CD4-positive, alpha-beta T cell treated with Interleukin-17A for 4 hours (primary cell): ENCODE measurements at regions not wholly inside any gene's neighbourhood (a gene's known extent, or its start where the extent isn't known, plus 50 kb on each side); places are given as distances from the start of the nearest gene placed in this dataset.

Experiments used
- DNase-seq: peaks from one replicate; pipeline ENCODE4 v3.0.0-alpha.2; 2020; ENCODE audit warnings: mixed read lengths

DNA sequence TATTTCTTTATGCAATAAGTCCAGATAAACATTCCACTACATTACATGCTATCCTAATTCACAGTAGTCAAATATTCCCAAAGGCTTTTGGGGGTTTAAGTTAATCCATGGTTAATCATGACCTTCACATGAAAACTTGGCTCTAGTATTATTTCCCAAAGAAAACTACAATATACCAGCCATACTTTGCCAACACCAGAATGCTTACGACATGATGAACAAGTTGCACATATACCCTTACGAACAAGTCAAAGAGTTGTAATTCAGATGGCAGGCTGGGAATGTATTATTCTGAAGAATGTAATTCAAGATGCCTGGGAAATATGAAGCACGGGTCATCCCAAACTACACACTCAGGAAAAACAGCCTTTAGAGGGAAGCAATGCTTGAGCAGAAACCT is 499.6 kb downstream of the PPARGC1A start:
- DNase-seq: no peak

DNA sequence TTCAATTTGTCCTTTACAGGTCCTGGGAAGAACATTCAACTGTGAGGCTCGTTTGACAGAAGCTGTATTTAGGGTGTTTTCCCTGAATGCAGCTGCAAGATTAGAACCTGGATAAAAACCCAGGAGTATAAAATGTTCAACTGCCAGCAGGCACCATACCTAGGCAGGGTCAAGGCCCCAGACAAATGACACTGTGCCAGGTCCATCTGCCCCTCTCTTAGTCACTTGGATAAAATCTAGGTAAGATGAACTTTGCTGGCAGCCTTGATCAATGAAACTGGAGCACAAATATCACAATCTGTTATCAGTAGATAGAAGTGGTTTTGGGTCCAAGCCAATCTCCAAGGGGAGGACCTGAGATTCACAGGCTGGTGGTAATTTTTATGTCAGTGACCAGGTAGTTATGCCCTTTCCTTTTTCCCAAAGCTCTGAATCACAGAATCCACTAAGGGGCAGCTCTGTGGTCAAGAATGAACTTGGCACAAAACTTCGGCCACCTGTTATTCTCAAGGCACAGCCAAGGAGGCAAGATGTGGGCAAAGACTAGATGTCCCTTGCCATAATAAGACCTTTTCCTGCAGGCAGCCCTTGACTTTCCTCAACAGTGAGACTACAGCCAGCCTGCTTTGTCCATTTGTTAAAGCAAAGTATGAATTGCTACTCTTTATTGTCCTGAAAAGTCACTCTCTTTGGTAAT is 501.0 kb downstream of the PPARGC1A start:
- DNase-seq: no peak

DNA sequence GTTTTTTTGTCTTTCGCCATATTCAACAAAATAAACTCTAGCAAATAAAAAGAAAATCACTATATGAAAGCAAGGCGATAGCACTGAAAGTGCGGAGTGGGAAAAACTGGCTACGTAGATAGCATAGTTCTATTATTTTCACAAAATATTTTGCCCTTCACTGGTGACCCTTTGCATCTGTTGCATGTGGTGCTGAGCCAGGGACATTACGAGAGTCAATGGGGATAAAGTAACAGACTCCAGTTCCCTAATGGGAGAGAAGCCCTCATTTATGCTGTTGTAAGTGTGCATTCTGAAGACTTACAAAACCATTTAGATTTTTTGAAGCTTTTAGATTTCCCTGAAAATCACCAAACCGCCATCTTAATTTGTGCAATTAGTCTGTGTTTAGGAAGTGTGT is 501.6 kb downstream of the PPARGC1A start:
- no peak for DNase-seq

DNA sequence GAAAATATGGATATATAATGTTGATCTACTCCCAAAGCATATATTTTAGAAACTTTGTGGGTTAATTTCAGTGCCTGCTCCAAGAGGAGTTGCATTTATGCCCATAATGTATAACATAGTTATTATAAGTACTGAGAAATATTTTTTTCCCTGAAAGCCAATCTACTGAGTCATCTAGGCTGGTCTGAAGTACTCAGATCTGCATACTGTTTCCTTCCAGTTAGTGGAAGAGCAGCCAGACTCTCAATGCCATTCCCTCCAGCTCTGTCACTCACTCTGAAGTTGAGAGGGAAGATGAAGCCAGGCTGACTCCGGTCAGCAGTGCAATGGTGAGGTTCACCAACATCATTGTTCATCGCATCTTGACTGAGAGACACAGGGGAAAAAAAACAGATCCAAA is 505.1 kb downstream of the PPARGC1A start:
- DNase-seq: no peak

DNA sequence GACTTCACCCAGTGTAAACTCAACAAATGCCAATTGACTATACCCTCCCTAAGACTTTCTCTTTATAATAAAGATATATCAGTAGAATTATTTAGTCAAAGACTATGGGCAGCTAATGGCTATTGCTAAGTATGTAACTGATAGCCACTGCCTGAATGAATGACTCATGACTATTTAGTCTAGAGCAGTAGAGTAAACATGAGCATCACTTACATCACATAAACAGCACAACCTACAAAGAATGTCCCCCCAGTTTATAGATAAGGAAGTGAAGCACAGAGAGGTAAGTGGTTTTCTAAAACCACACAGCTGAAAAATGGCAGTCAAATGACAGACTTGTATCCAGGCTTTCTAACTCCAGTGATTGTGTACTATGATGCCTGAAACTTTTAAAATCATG is 507.0 kb downstream of the PPARGC1A start:
- DNase-seq: no peak

DNA sequence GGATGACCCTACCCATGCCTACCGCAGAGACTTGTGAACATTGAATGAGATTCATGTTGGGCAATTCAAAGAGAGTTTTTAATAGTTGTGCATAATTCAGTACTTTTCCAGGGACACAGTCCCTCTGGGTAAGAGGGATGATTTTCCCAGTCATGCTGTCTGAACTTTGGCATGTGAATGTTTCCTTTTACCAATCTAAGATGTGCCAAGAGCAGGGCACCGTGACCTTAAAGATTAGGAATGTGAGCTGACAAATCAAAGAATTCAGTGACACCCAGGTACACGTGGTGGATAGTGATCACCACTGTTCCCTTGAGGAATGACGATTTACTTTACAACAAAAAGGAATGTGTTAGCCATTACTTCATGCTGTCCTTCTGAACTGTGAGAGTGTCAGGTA is 515.6 kb downstream of the PPARGC1A start:
- DNase-seq: no peak

DNA sequence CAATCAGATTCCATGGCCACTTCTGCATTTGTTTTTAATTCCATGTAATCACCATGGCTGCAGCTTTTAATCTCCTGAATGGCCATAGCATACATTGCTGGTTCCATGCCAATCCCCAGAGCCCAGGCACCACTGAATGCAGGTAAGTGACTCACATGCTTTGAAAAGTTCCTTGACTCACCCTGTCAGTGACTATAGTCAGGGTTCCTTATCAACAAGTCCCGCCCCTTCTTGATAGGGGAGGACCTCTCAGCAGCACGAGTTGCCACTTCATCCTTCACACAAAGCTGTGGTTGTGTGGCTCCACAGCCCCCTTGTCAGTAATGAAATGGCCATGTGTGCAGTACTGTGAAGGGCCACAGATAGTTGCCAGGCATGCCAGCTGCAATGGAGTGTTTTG is 516.6 kb downstream of the PPARGC1A start:
- DNase-seq: no peak

DNA sequence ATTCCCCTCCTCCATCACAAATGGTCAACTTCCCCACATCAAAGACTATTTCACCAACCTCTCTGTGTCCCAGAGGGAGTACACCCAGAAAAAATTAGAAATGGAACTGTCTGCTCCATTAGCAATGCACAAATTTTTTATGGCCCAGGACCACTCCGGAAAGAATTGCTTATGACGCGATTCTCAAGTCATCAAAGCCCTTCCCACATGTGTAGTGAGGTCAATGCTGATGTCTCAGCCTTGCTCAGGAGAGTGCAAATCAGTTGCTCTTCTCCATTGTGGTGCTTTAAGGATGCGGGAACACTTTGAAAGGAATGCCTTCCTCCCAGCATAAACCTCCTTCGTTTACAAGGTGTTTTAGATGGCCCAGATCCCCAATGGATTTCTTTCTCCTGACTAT is 518.3 kb downstream of the PPARGC1A start:
- no peak for DNase-seq

DNA sequence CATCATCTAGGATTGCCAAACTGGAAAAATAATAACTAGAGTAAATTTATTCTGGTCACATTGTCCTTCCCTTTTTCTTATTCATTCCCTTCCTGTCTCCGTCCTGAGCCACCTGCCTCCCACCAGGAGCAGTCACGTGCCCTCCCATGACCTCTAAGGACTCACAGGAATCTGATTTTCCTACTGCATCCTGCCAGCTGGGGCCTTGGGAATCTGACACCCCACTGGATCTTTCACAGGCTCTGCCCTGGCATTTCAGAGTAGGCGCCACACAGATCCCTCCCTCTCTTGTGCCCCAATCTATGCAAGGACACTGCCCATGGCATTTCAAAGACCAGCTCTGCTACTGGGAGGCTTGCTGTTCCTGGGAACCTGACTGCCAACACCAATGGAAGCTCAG is 520.5 kb downstream of the PPARGC1A start:
- DNase-seq: no peak

DNA sequence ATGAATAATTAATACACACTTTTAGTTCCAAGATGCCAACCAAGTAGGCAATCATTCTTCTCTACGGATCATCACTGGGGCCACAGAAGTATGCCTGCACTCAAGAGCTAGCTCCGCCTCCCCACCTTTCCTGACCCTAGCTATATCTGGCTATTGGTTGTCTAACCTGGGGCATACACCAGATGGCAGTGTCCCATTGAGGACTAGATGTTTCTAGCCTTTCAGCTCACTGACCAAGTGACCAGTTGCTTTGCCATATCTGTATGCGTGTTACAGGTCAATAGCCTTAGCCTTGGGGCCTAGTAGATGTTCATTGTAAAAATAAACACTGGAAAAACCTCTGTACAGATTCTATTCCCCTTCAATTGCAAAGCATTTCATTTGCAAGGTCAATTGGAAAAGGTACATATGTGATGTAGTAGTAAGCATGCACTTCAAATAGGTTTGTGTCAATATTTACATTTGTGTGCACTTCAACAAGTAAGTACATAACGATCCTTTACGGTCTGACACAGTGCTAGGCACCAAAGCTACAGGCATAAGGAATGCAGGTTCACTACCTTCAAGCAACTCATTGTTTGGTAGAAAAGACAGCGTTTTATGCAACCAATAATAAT is 521.7 kb downstream of the PPARGC1A start:
- DNase-seq: no peak

DNA sequence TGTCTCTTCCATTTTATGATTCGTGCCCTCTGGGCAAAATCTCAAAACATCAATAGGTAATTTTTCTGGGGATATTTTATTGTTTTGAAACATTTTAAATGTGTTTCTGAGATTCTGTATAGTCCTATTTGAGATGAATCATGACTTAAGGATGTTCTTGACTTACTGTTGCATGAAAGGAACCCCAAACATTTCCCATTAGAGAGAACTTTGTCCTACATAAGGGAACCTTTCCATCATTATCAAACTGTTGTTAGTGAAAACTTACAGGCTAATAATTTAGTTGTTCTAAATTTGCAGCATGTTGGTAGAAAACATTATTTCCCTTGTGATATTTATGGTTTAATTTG is 523.3 kb downstream of the PPARGC1A start:
- DNase-seq: no peak

DNA sequence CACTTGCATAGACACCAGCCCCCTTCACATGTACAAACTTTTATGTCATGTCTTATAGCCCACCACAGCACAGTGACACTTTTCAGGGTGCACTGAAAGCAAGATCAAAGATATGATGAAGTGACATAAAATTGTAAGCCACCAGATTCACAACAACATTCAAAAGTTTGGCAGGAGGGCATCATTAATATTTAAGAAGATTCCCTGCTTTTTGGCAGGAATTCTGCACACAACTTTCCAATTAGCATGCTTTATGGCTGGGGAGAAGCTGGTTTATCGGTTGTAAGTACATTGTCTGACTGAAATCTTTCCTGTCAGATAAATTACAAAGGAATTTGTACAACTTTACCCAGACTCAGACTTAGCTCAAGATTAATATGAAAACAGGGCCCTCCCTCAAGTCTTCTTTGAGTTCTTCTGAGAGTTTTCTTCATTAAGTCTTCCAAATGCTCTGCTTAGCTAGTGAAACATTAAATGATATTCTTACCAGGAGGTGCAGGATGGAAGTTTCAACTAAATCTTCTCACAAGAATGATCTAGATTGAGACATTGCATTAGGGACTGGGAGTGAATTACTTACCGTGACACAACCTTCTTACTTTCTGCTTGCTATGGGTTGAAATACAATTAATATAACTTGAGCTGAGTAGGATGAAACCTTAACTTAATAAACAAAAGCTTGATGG is 523.8 kb downstream of the PPARGC1A start:
- DNase-seq: no peak

DNA sequence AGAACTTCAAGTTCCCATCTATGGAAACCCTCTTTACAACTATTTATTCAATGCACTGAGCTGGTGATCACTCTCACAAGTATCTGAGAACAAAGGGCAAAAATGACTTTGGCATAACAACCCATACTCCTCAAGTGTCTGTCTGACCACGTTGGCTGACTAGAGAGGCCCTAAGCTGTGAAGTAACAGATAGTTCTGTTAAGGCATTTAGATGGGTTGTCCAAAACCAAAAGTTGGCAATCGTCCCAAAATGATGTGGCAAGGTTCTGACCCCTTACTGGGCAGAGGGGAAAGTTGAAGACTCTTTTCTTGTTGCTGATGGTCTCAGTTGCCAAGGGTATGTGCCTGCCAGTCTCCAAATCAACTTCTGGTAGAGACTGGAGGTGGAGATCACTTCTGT is 524.8 kb downstream of the PPARGC1A start:
- DNase-seq: no peak

DNA sequence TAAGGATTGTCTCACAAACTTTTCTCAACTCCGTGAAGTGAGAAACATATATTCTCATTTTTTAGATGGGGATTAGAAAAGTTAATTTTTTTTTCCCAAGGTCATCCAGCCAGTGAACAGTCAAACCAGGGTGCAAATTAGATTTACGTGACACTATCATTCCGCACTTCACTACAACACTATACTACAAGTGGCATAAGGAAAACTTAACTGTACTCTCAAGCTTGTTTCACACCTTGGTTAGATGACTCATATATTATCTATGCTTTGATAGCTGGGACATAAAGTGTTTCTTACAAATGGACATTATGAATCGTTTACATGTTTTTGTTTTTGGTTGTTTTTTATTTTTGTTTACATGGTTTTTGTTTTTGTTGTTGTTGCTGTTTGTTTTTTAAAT is 525.7 kb downstream of the PPARGC1A start:
- DNase-seq: no peak

DNA sequence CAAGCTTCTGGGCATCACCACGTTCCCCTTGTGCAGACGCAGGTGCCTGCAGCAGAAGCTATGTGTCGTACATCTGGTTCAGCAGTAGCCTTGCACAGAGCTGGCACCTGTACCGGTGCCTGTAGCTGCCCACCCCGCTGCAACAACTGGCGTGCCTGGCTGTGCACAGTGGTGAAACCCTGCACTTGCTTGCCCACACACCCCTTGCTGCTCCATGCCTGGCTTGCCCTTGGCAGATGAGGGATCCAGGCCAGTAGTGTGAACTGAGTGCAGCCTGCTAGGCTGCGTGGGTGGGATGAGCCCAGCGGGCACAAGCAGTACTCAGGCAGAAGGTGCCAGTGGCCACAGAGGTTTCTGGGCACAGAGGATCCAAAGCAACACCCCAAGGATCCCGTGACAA is 528.4 kb downstream of the PPARGC1A start:
- no peak for DNase-seq

DNA sequence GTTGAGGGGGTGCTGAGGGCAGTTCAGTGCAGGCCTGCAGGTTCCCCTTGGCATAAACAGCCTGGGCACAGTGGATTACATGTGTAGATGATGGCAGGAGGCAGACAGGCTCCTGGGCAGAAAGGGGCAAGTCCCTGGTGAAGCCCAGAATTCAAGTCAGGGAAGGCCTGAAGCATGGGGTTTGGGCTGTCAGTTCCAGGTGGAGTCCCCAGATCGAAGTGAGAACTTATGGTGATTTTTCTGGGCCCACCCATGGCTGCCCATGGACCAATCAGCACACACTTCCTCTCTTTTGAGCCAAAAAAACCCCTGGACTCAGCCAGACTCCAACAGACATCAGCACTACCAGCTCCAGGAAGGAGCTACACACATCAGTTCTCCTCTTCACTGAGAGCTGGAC is 529.1 kb downstream of the PPARGC1A start:
- DNase-seq: no peak

DNA sequence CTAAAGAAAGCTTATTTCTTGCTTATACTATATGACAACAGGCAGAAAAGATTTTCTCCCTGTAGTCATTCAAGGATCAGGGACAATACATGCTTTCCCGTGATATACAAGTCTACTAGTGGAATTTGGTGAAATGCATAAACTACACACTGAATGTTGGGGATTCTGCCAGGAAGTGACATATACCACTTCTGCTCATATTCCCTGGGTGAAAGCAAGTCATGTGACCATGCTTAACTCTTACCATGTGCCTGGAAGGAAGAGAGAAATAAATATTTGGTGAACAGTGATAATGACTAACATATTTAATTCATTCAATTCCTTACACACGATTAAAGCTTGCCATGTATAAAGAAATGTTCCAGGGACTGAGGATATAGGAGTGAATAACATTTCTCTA is 534.6 kb downstream of the PPARGC1A start:
- no peak for DNase-seq

DNA sequence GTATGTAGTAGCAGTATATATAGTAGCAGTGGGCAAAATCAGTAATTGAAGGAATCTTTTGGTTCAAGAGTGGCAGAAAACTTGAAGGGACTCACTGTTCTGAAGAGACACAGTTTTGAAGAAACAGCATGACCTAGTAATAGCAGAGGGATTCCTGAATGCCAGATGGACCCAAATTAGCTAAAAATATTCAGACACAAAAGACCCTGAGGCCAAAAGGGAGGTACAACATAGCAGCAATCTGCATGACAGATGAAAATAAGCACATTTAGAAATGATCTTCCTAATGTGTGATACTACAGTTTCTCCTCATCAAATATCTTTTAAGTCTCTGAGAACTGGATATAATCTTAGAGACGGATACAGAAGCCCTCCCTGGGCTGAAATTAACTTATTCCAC is 536.6 kb downstream of the PPARGC1A start:
- DNase-seq: no peak

DNA sequence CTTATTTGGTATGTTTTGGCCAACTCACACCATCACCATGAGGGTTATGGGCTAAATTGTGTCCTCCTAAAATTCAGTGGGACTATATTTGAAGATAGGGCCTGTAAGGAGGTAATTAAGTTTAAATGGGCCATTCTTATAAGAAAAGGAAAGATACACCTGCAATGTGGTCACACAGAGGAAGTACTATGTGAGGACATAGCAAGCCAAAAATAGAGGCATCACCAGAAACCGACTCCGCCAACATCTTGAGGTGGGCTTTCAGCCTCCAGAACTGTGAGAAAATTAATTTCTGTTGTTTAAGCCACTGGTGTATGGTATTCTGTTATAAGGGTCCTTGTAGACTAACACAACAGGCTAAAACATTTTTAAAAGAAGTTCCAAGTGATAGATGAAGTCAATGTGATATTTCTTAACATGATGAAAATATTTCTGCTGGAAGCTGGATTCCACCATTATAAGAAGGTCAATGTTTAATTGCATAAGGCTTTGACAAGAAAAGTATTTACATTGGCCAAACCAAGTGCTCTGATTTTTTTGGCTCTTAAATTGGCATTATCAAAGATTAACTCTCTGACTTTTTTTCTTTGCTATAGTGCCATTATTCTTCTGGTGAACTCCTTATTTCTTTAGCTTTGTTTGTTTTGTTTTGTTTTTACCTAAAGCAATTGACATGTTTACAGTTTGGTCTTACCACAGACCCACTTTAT is 540.9 kb downstream of the PPARGC1A start:
- DNase-seq: no peak

DNA sequence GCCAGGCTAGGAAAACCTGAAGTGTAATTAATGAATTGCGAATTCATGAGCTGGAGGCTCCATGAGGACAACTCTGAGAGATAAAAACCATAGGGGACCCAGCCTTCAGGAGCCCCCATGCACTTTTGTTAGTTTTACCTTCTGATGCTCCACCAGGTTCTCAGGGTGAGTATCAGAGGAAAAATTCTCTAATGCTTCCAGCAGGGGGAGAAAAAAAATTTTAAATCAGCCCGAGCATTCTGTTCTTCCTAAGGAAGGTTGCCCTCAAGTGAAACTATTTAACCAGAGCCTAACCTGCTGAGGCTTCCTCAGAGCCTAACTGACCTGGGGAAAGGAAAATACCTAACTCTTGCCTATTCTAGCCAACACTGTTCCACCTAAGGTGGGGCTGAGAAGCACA is 552.6 kb downstream of the PPARGC1A start:
- no peak for DNase-seq

DNA sequence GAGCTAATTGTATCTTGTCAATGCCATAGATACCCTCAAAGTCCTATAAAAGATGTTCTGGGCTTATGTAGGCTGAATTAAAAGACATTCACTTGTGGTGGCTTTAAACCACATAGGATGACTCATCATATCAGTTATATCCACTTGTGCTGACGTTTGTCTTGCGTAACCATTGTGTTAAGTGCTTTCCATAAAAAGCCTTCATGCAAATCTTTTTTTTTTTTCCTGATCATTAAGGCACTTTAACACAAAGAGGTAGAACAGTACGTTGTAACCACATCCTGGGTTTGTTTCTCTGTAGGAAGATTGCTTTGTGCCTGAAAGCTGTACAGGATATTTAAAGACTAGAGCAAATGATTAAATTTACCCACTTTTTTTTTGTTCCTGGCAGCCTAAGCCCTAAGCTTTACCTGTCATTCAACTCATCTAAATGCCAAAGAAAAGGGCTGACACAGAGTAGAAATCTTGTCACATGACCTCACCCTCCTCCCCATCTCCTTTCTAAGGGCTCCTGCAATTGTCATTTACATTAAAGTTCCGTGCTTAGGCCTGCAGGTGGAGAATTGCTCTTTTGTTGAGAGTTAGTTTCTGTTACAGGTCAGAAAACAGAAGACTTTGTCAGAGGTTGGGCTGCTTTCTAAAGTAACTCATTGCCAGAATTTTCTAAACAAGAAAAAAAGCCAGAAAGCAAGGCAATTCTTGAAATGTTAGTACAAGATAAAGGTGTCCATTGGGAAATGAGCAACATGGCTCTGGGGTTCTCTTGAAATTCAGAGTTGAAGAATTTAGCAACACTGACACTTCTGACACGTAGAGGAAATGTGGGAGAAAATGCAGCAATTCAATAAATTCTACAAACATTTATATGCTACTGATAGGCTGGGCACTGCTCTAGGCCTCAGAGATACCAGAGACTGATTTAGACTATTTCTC is 555.6 kb downstream of the PPARGC1A start:
- peak; percentile 27 for DNase-seq

DNA sequence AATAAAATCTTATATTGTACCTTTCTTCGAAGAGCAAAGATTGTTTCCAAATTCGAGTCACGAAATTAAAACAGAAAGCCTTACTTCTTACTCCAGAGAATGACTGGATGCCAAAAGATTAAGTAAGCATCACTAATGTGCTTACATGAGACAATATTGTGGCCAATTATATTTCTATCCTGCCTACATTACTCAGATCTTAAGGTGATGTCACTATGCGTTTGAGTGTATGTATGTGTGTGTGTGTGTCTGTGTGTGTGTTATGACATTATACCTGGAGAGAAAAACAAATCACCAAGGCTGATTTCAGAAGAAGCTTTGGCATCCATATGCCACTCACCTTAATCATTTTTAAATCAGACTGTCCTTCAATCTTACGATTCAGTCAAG is 556.3 kb downstream of the PPARGC1A start:
- no peak for DNase-seq

DNA sequence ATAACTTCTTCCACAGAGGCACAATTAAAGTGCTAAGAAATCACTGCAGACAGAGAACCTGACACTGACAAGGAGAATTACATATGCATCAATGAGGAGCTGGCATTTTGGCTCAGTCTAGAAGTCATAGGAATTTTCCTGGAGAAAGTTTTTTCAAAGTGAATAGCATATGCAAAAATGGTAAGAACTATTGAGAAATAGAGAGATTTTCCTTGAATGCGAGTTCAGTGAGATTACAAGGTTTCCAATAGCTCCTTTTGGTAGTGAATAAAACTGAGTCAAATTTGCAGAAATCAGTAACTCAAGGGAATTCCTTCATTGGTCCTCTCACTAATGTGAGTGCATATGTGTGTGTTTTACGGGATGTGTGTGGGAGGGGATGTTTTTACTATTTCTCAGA is 557.5 kb downstream of the PPARGC1A start:
- no peak for DNase-seq
